Parathyroid adenoma (tissue), 2 donors: ENCODE measurements at regions not wholly inside any gene's neighbourhood (a gene's known extent, or its start where the extent isn't known, plus 50 kb on each side); places are given as distances from the start of the nearest gene placed in this dataset.

Source experiments
- H2AFZ ChIP-seq: fragments of 300-600 bp; sonication (generic); one replicate; pipeline ENCODE4 v1.7.0; 2017; ENCODE audit warnings: antibody characterized with exemption, mild to moderate bottlenecking
- H3K27ac ChIP-seq: fragments of 300-600 bp; sonication (generic); one replicate; pipeline ENCODE4 v1.7.0; 2017
- H3K27me3 ChIP-seq: fragments of 300-600 bp; sonication (generic); one replicate; pipeline ENCODE4 v1.7.0; 2017; ENCODE audit warnings: low read length; ENCODE audit not compliant: control insufficient read depth, insufficient read depth
- H3K36me3 ChIP-seq: fragments of 300-600 bp; sonication (generic); one replicate; pipeline ENCODE4 v1.7.0; 2017; ENCODE audit warnings: low read length; ENCODE audit not compliant: control insufficient read depth, insufficient read depth
- H3K4me1 ChIP-seq: fragments of 300-600 bp; sonication (generic); one replicate; pipeline ENCODE4 v1.7.0; 2017; ENCODE audit warnings: control low read depth
- H3K4me2 ChIP-seq: fragments of 300-600 bp; sonication (generic); one replicate; pipeline ENCODE4 v1.7.0; 2017; ENCODE audit warnings: low read length
- H3K4me3 ChIP-seq: fragments of 300-600 bp; sonication (generic); one replicate; pipeline ENCODE4 v1.7.0; 2017; ENCODE audit warnings: low read depth, low read length
- H3K79me2 ChIP-seq: fragments of 300-600 bp; sonication (generic); one replicate; pipeline ENCODE4 v1.7.0; 2017; ENCODE audit warnings: control low read depth
- H3K9ac ChIP-seq: fragments of 300-600 bp; sonication (generic); one replicate; pipeline ENCODE4 v1.7.0; 2017; ENCODE audit warnings: mild to moderate bottlenecking
- H3K9me3 ChIP-seq: fragments of 300-600 bp; sonication (generic); one replicate; pipeline ENCODE4 v1.7.0; 2017; ENCODE audit warnings: low read length; ENCODE audit not compliant: control insufficient read depth
- TF ChIP-seq, protein P1 (sequence below): fragments of 300-600 bp; sonication (generic); IDR thresholded peaks from one replicate; pipeline ENCODE4 v1.7.0; 2017; ENCODE audit warnings: antibody characterized with exemption, mild to moderate bottlenecking
- donor health status: primary hyperparathyroidism.

DNA sequence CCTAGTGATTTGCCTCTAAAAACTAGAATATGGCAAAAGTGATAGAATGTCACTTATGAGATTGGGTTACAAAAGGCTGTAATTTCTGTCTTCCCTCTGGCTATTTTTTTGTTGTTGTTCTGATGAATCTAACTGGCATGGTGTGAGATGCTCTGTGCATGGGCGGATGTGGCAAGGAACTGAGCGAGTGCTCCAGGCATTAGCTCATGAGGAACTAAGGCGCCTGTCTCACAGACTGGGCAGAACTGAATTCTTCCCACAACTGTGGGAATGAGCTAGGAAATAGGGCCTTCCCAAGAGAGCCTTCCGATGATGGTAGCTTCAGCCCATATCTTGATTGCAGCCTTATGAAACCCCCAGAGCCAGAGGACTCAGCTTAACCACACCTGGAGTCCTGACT is 222.5 kb downstream of the NR2F2 start:
- Histone ChIP-seq H3K4me2 (no peak overlapping the region), H3K9ac (no peak overlapping the region)
- TF ChIP-seq, protein P1, sequence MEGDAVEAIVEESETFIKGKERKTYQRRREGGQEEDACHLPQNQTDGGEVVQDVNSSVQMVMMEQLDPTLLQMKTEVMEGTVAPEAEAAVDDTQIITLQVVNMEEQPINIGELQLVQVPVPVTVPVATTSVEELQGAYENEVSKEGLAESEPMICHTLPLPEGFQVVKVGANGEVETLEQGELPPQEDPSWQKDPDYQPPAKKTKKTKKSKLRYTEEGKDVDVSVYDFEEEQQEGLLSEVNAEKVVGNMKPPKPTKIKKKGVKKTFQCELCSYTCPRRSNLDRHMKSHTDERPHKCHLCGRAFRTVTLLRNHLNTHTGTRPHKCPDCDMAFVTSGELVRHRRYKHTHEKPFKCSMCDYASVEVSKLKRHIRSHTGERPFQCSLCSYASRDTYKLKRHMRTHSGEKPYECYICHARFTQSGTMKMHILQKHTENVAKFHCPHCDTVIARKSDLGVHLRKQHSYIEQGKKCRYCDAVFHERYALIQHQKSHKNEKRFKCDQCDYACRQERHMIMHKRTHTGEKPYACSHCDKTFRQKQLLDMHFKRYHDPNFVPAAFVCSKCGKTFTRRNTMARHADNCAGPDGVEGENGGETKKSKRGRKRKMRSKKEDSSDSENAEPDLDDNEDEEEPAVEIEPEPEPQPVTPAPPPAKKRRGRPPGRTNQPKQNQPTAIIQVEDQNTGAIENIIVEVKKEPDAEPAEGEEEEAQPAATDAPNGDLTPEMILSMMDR, result no peak

DNA sequence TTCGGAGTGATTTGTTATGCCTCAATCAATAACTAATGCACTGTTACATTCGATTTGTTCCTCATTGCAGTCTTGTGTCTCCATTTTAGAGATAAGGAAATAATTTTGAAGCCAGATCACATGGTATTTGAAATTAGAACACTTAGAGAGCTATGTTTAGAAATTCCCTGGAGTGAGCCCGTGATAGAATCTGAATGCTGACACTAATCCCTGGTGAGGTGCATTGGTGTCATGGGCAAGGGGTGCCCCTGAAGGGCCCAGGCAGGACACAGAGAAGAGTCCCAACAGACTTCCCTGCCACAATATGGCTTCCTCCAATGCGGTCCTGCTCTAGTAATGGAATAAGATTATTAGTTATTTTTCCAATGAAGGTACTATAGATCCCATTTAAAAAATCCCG is 223.0 kb downstream of the NR2F2 start:
- Histone ChIP-seq H3K27ac (no peak overlapping the region), H2AFZ (no peak overlapping the region), H3K4me3 (no peak overlapping the region), H3K36me3 (no peaks in the 10 kb centered on the region), H3K9ac (no peak overlapping the region), H3K9me3 (no peaks in the 10 kb centered on the region), H3K4me1 (no peaks in the 10 kb centered on the region), H3K4me2 (no peak overlapping the region), H3K27me3 (no peaks in the 10 kb centered on the region), H3K79me2 (no peaks in the 10 kb centered on the region)
- TF ChIP-seq, protein P1, result no peak

More for the DNA sequence above, 222.5 kb downstream of the NR2F2 start:
- no peaks in the 10 kb centered on the region for H3K9me3 ChIP-seq
- no peak overlapping the region for H2AFZ ChIP-seq
- no peaks in the 10 kb centered on the region for H3K36me3 ChIP-seq
- H3K27me3 ChIP-seq, result no peaks in the 10 kb centered on the region
- no peaks in the 10 kb centered on the region for H3K79me2 ChIP-seq
- H3K27ac ChIP-seq, result no peak overlapping the region
- H3K4me1 ChIP-seq, result no peaks in the 10 kb centered on the region
- no peak overlapping the region for H3K4me3 ChIP-seq

DNA sequence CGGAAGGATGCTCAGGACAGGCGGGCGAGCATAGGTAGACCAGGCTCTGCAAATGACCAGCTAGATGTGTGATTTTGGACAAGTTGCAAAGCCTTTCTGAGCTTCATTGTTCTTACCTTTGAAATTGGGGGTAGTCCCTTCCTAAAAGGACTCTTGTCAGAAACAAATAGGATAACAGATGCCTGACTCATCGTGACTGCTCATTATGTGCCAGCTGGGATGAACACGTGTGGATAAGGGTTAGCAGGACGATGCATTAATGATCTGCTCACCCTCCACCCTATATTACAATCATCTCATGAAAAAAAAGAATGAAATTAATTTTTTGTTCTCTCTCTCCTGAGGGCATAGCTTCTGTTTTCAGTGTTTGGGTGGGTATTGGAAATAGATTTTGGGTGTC is 223.4 kb downstream of the NR2F2 start:
- no peaks in the 10 kb centered on the region for H3K36me3 ChIP-seq
- H3K4me1 ChIP-seq, result no peaks in the 10 kb centered on the region
- no peaks in the 10 kb centered on the region for H3K79me2 ChIP-seq
- H3K4me2 ChIP-seq, result no peak overlapping the region
- H3K27me3 ChIP-seq, result no peaks in the 10 kb centered on the region
- H3K9me3 ChIP-seq, result no peaks in the 10 kb centered on the region
- TF ChIP-seq, protein P1, result no peak
- H2AFZ ChIP-seq, result no peak overlapping the region
- no peak overlapping the region for H3K4me3 ChIP-seq
- H3K9ac ChIP-seq, result no peak overlapping the region
- no peak overlapping the region for H3K27ac ChIP-seq

DNA sequence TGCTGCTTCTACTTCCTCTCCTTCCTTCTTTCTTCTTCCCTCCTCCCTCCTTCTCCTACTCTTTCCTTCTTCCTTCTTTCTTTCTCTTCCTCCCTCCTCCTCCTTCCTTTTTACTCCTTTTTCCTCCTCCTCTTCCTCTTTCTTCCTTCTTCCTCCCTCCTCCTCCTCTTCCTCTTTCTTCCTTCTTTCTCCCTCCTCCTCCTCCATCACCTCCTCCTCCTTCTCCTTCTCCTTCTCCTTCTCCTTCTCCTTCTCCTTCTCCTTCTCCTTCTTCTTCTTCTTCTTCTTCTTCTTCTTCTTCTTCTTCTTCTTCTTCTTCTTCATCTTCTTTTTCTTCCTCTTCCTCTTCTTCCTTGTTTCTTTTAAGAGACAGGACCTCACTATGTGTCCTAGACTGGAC is 224.0 kb downstream of the NR2F2 start:
- no peak overlapping the region for H3K4me3 ChIP-seq
- H3K27ac ChIP-seq, result no peak overlapping the region
- H3K27me3 ChIP-seq, result no peaks in the 10 kb centered on the region
- H3K36me3 ChIP-seq, result no peaks in the 10 kb centered on the region
- H3K4me1 ChIP-seq, result no peaks in the 10 kb centered on the region
- H3K9me3 ChIP-seq, result no peaks in the 10 kb centered on the region
- no peak overlapping the region for H3K4me2 ChIP-seq
- H3K79me2 ChIP-seq, result no peaks in the 10 kb centered on the region
- TF ChIP-seq, protein P1, result no peak
- H3K9ac ChIP-seq, result no peak overlapping the region
- H2AFZ ChIP-seq, result no peak overlapping the region

DNA sequence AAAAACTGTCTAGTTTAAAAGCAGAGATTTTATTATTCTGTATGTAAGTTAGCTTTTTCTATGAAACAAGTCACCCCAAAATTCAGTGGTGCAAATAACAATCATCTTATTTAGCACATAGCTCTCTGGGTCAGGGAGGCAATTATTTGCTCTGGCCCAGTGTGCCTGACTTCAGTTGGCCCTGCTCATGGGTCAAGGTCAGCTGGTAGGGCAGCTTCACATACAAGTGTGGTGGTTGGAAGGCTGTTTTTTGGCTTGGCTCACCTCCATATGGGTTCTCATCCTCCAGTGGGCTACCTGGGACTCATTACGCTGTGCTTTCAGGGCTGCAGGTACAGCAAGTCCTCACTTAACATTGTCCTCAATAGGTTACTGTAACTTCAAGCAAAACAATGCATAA is 228.6 kb downstream of the NR2F2 start:
- Histone ChIP-seq H3K9me3 (no peaks in the 10 kb centered on the region), H3K4me3 (no peak overlapping the region), H3K9ac (no peak overlapping the region), H3K4me1 (no peaks in the 10 kb centered on the region), H3K27me3 (no peaks in the 10 kb centered on the region), H2AFZ (no peak overlapping the region), H3K79me2 (no peaks in the 10 kb centered on the region), H3K4me2 (no peak overlapping the region), H3K27ac (no peak overlapping the region), H3K36me3 (no peaks in the 10 kb centered on the region)
- TF ChIP-seq, protein P1, result no peak
